ENCODE measurements at regions not wholly inside any gene's neighbourhood (a gene's known extent, or its start where the extent isn't known, plus 50 kb on each side); places are given as distances from the start of the nearest gene placed in this dataset.

DNA sequence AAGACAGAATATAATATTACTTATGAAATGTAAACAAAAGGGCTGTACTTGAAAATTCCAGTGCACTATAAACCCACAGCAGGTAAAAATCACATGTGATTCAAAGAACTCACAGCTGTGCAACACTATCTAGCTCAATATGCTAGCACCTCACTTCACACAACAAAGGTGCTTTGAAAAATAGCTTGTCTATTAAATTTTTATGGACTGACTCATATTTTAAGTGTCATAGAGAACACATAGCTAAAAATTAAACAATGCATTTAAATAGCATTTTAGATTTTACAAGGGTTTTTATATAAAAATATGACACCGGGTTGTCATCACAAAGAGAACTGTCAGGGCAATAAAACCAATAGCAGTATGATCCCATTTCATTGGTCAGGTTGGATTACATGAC lies 1390.5 kb upstream of the TENM4 start:
- TF ChIP-seq, protein P1, sequence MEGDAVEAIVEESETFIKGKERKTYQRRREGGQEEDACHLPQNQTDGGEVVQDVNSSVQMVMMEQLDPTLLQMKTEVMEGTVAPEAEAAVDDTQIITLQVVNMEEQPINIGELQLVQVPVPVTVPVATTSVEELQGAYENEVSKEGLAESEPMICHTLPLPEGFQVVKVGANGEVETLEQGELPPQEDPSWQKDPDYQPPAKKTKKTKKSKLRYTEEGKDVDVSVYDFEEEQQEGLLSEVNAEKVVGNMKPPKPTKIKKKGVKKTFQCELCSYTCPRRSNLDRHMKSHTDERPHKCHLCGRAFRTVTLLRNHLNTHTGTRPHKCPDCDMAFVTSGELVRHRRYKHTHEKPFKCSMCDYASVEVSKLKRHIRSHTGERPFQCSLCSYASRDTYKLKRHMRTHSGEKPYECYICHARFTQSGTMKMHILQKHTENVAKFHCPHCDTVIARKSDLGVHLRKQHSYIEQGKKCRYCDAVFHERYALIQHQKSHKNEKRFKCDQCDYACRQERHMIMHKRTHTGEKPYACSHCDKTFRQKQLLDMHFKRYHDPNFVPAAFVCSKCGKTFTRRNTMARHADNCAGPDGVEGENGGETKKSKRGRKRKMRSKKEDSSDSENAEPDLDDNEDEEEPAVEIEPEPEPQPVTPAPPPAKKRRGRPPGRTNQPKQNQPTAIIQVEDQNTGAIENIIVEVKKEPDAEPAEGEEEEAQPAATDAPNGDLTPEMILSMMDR (IDR thresholded peaks at IDR 0.05), result no peak
- no peak for TF ChIP-seq ZFX (IDR thresholded peaks at IDR 0.05; ENCODE audit: borderline replicate concordance)
